ENCODE measurements at regions not wholly inside any gene's neighbourhood (a gene's known extent, or its start where the extent isn't known, plus 50 kb on each side); places are given as distances from the start of the nearest gene placed in this dataset.
A peak's percentile ranks its signal among the peaks of the same experiment; 100 is the strongest.
"Not testable (repeated sequence)": the region's sequence is repeated elsewhere in the genome, so short reads cannot be mapped to it uniquely, and the experiment has no call there.

DNA sequence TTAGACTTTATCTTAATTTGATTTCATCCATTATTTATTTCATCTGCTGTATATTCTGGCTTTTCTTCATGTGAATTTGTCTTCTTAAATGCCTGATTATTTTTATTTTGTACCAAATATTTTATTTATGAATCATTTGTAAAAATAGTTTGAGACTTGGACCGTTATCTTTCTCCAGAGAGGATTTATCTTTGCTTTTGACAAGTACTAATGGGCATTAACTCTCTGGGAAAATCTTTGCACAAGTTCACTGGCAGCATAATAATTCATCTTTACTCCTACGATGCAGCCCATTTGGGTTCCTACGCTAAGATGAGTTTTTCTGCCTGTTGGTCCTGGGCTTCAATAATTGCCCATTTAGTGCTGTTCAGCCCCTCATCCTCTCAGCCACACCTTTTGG, 131.0 kb upstream of the RORB start:
- no peak for DNase-seq (ENCODE audit: insufficient read length, low spot score)
- FAIRE-seq = no peak

DNA sequence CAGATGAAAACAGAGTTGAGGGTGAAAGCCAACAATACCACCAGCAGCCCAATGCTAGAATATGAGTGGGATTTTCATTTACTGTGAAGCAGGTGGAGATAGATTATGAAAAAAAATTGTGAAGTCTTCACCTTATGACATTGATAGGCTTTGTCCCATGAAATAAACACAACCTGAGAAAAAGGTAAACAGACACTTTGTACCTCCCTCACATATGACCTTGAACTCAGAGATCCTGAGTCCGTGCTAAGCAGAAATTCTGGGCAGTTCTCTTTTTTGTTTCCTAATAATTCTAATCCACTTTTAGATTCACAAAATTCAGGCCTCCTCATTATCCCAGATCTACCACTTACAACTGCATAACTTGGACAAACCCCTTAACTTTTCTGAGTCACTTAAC, 127.3 kb upstream of the RORB start:
- no peak for FAIRE-seq

GRCh38 chr9:74373348-74373747, 123.8 kb upstream of the RORB start:
- DNase-seq (ENCODE audit: insufficient read length, low spot score) (no peak), FAIRE-seq (no peak)

More for the DNA sequence above, 127.3 kb upstream of the RORB start:
- no peak for DNase-seq (ENCODE audit: insufficient read length, low spot score)

DNA sequence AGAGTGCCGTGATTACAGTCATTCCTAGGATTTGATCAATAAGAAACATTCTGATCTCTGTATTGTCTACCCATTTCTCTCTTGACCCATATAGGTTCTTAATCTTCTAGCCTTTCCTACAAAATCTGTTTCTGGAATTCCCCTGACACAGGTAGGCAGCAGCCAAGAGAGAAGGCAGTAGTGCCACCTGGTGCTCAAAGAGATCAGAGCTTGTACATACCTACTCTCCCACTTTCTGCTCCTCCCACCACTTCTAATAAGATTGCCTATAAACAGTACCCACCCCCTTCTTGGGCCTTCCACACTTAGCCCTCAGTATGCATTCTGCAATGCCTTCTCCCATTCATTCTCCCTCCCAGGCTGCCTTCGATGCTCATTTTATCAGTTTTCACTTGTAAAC, 117.4 kb upstream of the RORB start:
- peak; percentile 0 for DNase-seq (ENCODE audit: insufficient read length, low spot score)
- FAIRE-seq = no peak

- FAIRE-seq = no peak
- no peak for DNase-seq (ENCODE audit: insufficient read length, low spot score)
These were observed 105.3 kb upstream of the RORB start for GRCh38 chr9:74391816-74392215.

- no peak for FAIRE-seq
These were observed 93.6 kb upstream of the RORB start for GRCh38 chr9:74403581-74403980.

GRCh38 chr9:74404620-74405019, 92.5 kb upstream of the RORB start:
- FAIRE-seq (no peak), DNase-seq (ENCODE audit: insufficient read length, low spot score) (no peak)

More at GRCh38 chr9:74403581-74403980, 93.6 kb upstream of the RORB start:
- no peak for DNase-seq (ENCODE audit: insufficient read length, low spot score)

- DNase-seq (ENCODE audit: insufficient read length, low spot score) (no peak), FAIRE-seq (no peak)
These were observed 90.0 kb upstream of the RORB start for GRCh38 chr9:74407166-74407565.

DNA sequence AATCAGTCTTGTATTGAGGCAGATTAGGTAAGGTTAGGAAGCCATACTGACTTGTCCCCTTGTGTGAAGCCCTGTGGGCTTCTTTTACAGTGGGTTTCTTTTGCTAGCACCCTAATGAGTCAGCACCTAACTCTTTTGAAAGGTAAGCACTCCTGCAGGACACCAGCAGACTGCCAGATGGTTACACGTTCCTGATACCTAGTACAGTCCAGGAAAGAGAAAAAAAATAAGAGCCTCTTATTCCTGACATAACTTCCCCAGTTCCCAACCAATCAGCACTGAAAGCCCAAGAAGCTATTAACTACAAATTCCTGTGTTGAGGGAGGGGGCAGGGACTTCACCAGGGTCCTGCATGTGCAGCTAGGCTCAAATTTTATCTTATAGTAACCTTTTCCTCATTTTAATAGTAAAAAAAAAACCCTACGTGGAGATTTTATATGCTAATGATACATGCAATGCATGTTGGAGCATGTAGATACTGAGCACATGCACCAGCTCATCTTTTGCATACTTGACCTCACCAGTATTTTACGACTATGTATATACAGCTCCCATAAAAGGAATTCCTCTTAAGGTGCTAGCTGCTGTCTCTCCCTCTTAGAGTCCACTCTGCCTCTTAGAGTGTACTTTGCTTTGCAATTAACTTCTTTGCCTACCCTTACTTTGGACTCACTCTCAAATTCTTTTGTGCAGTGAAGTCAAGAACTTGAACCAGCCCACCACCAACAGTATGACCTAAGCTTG, 84.7 kb upstream of the RORB start:
- FAIRE-seq (no peak), DNase-seq (ENCODE audit: insufficient read length, low spot score) (no peak)

DNA sequence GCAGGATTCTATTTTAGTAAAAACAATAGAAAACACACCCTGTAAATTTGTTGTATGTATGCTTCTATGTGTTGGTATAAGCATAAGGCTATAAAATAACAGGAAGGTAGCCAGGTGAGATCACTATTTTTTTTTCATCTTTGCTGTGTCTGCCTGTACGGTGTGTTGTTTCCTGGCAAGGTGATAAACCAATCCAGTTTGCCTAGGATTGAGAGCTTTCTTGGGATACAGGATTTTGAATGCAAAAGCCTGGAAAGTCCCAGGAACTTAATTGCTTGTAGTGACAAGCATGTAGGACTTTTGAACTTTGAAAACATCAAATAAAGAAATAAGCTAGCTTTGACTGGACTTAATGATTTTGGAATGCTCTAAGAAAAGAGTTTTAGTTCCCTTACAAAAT, 83.3 kb upstream of the RORB start:
- no peak for FAIRE-seq

DNA sequence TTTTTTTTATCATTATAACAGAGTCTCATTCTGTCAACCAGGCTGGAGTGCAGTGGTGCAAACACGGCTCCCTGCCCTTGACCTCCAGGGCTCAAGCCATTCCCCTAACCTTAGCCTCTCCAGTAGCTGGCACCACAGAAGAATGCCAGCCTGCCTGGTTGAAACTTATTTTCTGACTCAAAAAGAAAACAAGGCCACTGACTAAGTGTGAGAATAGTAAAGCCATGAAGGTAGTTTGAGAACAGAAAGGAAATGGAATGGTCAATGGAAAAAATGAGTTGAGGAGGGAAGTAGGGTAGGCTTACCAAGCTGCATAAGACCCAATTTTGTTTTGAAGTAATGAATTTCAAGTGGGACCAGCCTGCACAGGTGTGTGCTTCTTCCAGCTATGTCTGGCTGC, 82.8 kb upstream of the RORB start:
- FAIRE-seq = no peak

More for the DNA sequence above, 83.3 kb upstream of the RORB start:
- no peak for DNase-seq (ENCODE audit: insufficient read length, low spot score)

GRCh38 chr9:74415995-74416394, 81.1 kb upstream of the RORB start:
- FAIRE-seq = no peak
- no peak for DNase-seq (ENCODE audit: insufficient read length, low spot score)

More for the DNA sequence above, 82.8 kb upstream of the RORB start:
- DNase-seq (ENCODE audit: insufficient read length, low spot score) = no peak

GRCh38 chr9:74424488-74424887, 72.6 kb upstream of the RORB start:
- FAIRE-seq; DNase-seq (ENCODE audit: insufficient read length, low spot score): not testable (repeated sequence)

DNA sequence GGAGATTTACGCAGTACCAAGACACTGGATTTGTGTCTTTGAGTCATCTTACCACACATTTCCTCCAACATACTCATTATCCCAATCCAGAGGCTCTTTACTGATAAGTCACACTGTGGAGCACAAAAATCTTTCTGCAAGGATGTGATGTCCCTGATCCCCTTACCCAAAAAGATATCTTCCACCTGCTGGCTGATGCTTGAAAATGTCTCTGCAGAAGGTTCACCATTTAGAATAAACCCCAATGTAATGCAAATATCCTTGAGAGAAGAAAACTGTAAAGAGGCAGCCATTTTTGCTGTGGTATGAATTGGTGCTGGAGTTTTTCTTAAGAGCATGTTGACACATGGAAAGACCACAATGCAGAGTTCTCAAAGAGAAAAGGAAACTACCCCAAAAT, 65.7 kb upstream of the RORB start:
- DNase-seq (ENCODE audit: insufficient read length, low spot score) = no peak
- no peak for FAIRE-seq

DNA sequence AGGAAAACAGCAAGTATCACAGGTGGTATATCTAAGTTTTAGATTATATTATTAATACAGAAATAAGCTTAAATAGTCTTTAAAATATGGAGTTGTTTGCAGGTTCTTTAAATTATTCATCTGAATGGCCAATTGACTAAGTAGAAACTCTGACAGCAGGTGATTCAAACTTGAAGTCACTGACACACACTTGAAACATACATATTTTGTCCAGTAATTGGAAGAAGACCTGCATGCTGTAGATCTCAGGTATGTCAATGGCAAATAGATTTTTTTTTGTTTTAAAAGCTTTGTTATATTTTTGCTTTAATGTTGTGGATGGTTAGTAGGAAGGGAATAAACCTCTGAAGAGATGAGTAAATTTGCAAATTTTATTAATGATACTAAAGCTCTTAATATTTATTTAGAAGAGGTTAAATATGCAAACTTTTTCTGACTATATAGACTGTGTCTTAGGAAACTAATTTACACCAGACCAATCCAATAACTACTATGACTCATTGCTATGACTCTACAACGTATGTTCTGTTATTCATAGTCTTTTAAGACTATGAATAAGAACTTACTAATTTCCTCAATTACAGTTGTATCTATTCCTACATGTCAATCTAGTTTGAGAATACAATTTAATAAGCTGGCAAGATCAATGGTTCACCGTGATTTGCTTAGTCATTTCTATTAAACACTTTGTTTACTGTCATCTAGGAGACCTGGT, 53.9 kb upstream of the RORB start:
- DNase-seq (ENCODE audit: insufficient read length, low spot score) (no peak), FAIRE-seq (no peak)

GRCh38 chr9:74444369-74444768, 52.8 kb upstream of the RORB start:
- DNase-seq (ENCODE audit: insufficient read length, low spot score) (no peak), FAIRE-seq (no peak)

Measured in GM19239 (cell line).